ENCODE measurements at regions not wholly inside any gene's neighbourhood (a gene's known extent, or its start where the extent isn't known, plus 50 kb on each side); places are given as distances from the start of the nearest gene placed in this dataset.
"Not testable (repeated sequence)": the region's sequence is repeated elsewhere in the genome, so short reads cannot be mapped to it uniquely, and the experiment has no call there.

DNA sequence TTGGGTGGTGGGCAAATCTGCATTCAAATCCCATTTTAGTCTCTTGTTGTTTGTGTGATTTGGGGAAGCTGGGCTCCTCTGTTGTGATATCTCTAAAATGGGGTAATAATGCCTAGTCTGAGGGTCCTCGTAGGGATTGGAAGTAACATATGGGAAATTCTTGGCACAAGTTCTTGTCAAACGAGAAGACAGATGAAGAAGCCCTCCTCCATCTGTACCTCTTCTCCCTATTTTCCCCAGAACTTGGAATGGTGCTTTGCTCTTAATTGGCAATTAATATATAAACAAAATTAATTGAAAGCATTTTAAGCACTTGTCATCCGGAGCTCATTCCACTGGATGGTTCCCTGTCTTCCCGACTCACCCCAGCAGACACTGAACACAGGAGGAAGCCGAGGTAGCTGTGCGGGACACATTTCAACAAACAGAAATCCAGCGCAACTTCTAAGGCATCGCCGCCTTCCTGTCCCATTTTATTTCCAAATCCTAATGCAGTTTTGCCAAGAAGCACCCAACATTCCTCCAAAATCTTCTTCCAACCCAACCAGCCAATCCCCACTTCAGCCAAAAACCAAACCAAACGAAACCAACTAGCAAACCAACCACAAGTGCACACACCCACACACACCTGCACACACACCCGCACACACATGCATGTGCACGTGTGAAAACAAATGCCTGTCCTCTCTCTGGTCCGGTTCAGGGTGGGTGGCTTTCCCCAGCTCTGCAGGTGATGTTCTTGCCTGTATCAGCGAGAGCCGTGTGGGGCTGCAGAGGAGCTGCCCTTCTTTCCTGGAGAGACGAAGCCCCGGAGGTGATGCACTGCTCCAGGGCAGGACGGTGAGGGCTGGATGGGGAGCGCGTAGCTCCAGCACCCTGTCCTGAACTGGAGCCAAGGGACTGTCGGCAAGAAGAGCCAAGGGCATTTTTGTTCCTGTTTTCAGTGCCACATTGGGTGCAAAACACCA lies 100.8 kb upstream of the B3GAT1 start:
- no peak for DNase-seq (ENCODE audit: low spot score)

DNA sequence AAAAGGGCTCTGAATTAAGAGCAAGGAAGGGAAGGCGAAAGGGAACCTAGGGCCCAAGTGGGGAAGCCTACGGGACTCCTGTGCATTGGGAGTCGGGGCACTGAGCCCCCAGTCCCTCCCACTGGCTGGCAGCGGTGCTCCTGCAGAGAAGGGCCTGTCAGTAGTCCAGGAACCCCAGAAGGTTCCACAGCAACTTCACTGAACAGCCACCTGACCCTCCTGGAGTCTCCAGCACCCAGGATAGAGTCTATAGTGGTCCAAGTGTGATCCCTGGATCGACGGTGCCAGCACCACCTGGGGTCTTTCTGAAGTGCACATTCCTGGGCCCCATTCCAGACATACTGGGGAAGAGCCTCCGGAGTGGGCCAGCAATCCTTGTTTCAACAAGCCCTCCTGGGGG lies 100.0 kb upstream of the B3GAT1 start:
- DNase-seq (ENCODE audit: low spot score): no peak

DNA sequence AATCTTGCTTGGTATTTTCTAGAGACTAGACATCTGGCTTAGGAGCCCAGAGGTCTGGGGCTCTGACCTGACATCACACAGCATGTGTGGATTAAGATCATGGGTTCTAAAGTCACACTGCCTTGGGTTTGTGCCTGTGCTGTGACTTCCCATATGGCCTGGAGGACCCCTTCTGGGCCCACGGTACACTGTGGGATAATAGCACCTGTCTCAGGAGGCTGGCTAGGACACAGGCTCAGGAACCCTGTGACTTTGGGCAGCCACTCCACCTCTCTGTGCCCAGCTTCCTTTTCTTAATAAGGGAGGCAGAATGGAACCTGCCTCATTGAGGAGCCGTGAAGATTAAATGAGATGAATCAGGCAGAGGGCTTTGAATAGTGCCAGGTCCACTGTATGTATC lies 99.2 kb upstream of the B3GAT1 start:
- no peak for DNase-seq (ENCODE audit: low spot score)

DNA sequence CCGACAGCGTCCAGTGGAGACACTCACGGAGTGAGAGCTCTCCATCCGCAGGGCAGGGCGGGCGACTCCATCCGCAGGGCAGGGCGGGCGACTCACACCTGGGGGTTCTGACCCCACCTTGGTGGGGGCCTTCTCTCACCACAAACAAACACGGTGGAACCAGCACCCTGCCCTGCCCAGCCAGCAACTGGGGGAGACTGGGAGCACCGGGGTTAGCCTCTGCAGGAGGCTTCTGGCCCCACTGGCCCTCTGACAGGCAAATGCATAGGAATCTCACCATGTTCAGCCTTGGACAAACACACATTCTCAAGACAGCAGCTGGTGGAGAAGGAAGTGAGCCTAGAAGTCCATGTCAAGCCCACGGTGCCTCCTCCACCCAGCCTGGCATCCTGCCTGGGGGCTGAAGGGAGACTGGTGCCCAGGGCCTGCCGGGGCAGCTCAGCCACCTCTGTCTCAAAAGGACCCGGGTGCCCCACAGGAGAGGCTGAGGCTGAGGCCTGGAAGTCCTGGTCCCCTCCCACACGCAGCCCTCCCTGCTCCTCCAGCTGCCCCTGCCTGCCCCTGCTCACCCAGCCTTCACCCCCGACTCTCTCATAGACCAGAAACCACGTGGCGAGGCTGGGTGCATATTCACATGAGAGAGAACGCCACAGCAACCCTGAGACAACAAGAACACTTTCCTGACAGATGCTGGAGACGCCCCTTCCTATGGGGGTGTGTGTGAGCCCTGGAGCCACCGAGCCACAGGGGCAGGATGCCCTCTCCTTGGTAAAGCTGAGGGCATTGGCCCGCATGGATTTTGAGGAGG lies 98.4 kb upstream of the B3GAT1 start:
- DNase-seq (ENCODE audit: low spot score): no peak

DNA sequence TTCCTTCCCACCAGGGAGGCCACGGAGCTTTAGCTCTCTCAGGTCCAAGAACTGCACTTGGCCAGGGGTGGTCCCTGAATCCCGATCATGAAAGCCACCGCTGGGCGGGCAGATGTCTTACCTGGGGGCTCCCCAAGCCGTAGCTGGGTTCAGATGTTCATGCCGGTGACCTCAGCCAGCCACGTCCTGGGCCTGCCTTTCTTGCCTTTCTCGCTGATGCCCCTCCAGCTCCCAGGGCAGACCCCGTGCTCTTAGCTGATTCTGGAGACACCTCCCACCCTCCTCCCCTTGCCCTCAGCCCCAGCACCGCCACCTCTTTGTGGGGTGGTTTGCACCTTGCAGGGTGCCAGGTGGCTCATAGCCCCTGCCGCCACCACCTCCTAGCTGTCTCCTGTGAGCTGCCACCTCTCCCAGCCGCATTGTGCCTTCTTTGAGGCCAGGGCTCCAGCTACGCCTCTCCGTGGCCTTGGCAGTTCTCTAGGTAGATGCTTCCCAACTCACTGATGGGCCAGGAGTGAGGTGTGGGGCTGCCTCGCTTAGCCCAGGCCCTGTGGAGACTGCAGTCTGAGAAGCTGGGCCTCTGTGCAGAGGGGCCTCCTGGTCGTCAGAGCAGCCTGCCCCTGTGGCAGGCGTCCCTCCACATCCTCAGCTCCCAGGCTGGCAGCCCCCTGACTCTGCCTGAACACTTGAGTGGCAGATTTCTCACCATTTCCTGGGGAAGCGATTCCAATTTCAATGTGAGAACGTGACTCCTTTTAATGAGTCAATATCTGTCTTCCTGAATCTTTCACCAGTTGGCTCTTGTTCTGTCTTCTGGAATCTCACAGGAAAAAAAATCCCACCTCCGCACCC lies 97.6 kb upstream of the B3GAT1 start:
- DNase-seq (ENCODE audit: low spot score): no peak

DNA sequence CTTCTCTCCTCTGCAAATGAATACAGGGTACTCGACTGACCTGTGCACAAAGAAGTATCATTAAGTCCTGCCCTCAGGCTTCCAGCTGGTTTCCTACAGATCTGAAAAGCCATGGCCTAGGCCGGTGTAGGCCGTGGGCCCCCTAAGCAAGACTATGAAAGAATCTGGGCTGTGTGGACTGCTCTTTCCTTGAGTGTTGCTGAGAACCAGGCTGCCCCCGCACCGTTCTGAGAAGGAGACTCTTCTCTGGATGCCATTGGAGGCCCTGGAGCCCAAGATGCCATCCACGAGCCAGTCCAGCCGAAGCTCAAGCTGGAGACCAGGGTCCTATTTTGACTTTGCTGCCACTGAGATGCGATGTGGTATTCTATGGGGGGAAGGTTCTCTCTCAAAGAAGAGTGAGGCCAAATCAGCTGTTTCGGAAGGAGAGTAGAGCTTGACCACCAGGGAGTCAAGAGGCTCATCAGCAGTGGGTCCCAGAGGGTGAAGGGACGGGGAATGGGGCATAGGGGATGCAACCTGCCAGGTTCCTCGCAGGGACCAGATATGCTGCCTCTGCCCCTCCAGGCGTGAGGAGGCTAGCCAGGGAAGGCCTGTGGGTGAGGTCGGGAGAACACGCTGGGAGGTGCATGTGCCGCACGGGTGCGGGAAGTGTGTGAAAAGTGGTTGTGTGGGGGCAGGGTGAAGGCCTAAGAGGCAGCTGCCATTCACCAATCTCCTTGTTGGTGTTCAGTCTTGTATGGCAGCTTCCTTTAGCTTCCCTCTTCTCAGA lies 96.4 kb upstream of the B3GAT1 start:
- no peak for DNase-seq (ENCODE audit: low spot score)

DNA sequence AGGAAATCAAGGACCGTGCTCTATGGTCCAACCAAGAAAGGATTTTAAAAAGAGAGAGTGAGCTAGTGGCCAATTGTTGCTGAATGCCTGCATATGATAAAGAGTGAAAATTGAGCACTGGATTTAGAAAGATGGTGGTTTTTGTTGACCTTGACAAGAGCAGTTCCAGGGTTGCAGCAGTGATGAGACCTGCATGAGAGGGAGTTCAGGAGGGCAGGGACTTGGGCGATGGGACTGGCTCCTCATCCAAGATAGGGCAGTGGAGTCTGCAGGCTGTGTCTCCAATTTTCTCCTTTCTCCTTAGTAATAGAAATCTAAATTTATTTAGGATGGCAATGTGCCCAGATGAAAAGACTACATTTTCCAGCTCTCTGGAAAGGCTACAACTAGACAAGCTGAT lies 94.0 kb upstream of the B3GAT1 start:
- no peak for DNase-seq (ENCODE audit: low spot score)

DNA sequence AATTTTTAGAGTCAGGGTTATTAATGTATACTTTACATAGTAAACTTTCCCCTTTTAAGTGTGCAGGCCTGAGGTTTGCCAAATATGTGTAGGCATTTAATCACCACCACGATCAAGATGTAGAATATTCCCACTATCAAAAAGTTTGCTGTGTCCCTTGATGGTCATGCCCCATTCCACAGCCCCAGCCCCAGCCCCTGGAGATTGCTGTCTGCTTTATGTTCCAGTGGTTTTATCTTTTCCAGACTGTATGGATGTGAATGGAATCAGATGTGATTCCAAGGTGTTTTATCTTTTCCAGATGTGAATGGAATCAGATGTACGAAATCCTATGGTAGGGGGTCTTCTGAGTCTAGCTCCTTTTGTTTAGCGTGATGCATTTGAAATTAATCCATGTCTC lies 93.1 kb upstream of the B3GAT1 start:
- DNase-seq (ENCODE audit: low spot score): no peak

DNA sequence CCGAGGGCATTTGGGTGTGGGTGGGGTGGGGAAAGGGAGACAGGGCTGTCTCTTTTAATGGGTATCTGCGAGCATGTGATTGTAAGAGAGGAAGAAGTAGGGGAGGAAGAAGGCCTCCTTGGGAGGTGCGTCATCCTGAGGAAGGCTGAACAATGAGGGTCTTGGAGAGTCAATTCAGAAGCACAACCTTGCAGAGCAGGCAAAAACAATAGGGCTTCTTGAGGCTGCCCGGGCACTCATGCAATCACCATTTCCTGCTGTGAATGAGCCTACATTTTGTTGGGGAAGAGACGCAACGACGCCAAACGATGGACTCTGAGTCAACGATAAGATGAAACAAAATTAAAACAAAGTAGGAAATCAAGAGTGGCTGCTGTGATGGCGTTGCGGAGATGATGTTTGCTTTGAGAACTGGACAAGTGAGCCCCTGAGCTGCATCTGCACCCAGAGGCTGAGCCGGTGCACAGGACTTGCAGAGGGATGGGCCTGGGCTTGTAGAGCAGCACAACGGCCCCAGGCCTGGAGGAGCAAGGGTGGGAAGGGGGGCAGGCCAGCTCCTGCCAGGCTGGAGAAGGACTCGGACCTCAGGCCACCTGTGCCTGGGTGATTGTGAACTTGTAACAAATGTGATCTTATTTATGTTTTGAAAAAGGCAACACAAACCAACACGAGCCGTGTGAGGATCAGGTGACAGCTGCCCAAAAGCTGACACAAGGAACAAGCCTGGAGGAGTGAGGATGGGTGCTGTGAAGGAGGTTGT lies 92.3 kb upstream of the B3GAT1 start:
- no peak for DNase-seq (ENCODE audit: low spot score)

DNA sequence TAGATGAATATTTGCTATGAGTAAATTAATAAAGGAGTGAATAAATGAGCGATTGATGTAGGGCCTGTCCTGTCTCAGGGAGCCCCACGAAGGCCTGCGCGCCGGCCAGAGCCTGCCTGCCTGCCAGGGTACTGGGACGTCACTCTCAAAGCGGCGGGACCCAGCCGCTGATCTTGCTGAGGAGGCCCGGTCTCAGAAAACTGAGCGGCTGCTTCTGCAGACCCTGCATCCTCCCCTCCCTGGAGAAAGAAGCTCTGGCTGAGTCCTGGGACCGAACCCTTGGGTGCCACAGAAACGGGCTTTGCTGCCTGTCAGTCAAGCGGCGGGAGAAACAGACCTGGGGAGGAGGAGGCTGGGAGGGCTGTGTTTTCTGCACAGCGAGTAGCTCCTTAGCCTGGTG lies 91.6 kb upstream of the B3GAT1 start:
- DNase-seq (ENCODE audit: low spot score): no peak

DNA sequence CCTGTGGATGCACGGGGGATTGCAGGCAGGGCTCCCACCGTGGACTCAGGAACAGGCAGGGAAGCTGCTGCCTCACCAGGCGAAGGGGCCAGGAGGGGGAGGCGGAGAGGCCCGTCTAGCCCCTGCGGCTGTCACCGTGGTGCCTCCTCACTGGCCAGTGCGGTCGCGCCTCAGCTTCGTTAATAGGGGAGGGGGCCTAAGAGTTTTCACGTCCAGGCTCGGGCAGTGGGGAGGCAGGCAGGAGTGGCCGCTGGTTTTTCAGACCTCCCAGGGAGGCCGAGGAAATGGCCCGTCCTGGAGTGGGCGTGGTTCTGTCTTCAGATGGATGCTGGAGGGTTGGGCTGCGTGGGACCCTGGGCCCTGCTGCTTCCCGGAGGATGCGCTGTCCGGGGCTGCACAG lies 91.1 kb upstream of the B3GAT1 start:
- DNase-seq (ENCODE audit: low spot score): no peak

DNA sequence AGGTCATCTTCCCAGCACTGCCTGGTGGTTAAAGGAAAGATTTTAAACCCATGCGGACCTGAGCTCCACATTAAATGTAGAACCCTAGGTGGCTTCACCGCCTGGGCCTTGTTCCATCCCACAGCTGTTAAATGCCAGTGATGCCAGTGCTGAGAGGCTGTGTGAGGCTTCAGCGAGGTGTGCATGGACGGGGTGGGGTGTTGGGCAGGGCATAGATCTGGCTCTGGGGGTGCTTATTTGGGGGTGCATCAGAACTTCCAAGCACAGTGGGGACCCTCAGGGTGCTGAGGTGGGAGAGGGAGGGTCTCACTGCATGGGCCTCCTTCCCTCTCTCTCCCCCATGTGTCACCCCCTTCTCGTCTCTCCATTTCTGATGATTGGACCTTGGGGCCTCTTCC lies 90.1 kb upstream of the B3GAT1 start:
- no peak for DNase-seq (ENCODE audit: low spot score)

DNA sequence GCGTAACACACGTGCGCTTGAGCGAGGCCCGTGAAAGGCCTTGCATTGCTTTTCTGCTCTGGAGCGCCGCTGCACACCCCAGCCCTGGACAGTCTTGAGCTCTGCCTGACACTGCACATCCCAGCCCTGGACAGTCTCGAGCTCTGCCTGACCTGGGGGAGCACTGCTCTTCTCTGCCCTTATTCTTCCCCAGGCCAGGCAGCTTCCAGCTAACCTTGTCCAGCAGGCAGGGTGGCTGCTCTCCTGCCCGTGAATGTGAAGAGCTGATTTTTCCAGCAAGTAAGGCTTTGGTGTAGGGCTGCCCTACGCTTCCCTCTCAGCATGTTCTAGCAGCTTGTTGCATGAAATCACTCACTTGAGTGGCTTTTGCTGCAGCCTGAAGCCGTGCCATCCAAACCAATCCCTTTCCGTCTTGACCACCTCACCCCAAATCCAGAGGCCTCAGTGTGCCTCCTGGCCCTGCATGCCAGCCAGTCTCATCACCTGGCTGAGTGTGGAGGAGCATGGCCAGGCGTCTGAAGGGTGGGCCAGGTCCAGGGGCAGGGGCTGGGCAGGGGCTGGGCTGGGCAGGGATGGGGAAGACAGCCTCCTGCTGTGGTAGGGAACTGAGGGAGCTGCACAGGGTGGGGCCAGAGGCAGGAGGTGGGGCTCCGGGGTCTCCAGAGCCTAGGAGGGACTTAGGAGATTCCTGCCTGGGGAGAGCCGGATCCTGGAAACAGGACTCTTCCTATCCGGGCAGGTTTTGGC lies 89.5 kb upstream of the B3GAT1 start:
- no peak for DNase-seq (ENCODE audit: low spot score)

DNA sequence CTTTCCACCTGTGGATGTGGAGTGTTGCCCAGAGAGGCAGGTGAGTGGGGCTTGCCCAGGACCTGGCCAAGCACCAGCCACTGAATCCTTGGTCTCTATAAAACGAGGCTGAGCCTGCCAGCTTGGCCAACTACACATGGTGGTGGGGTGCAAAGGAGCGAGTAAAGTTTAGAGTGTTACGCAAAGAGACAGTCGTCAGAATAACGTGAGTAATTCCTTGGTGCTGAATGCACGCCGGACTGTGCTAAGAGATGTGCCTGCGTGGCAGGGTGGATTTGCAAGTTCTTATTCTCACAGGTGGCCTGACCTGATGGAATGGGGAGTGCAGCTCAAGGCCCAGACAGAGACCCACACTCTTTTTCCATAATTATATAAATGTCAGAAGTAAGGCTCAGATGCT lies 88.6 kb upstream of the B3GAT1 start:
- DNase-seq (ENCODE audit: low spot score): no peak

DNA sequence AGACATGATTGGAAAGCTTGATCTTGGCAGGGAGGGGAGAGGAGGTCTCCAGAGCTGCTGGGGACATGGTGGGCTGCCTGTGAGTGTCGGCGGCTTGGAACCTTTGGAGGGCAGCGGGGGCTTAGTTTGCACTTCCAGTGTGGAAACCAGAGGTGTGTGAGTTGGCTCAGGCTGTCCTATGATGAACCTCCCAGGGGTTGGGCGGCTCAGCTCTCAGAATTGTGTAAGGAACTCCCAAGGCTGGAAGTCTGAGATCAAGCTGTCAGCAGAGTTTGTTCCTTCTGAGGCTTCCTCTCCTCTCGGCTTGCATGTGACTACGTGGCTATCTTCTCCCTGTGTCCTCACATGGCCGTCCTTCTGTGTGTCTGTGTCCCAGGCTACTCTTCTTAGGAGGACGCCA lies 87.9 kb upstream of the B3GAT1 start:
- no peak for DNase-seq (ENCODE audit: low spot score)

DNA sequence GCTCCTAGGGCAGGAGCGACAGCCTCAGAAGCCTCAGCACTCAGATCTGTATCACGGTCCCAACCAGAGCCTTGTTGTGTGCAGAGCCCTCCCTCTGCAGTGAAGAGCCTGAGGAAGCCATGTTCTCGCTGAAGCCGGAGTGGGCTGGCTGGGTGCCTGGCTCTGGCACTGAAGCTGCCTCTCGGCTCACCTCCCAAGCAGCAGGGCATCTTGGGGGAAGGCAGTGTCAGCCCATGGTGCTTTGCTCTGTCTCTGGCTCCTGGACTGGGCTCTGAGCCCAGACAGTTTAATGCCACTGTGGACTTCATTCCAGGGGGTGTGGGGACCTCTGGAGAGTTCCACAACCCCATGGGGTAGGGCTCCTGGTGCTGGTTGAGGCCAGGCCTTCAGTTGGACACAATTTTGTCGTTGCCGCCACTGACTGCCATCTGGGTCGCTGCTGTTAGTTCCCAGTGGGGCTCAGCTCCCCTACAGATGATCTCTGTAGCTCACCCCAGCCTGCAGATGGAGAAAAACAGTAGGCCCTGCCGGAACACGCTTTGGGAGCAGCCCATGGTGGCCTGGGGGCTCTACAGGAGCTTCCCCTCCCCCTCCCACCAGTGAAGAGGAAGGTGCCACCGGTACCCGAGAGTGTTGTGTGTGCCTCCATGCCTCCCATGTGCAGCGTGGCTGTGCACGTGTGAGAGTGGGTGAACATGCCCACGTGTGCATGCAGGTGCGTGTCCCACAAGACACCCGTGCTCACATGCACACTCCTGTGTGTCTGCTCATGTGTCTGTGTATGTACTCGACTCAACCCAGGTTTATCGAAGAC lies 86.5 kb upstream of the B3GAT1 start:
- DNase-seq (ENCODE audit: low spot score): no peak

DNA sequence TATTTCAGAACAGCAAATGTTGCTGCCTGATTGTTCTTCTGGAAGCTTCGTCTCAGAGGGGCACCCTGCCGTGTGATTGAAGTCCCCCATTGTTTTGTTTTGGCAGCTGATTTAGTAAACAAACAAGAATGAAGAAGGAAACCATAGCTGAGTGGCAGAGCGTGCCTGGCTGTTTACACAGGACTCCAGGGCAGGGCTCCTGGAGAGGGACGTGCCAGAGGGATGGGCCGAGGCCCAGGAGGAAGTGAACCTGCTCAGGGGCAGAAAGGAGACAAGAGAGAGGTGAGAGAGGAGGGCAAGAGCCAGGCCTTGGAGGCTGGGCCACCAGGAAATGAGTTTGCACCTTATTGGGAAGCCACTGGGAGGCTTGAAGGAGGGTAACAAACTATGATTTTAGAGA lies 85.5 kb upstream of the B3GAT1 start:
- no peak for DNase-seq (ENCODE audit: low spot score)

DNA sequence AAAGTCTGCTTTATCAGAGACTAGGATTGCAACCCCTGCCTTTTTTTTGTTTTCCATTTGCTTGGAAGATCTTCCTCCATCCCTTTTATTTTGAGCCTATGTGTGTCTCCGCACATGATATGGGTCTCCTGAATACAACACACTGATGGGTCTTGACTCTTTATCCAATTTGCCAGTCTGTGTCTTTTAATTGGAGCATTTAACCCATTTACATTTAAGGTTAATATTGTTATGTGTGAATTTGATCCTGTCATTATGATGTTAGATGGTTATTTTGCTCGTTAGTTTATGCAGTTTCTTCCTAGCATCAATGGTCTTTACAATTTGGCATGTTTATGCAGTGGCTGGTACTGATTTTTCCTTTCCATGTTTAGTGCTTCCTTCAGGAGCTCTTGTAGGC lies 84.0 kb upstream of the B3GAT1 start:
- not testable (repeated sequence) for DNase-seq (ENCODE audit: low spot score)

DNA sequence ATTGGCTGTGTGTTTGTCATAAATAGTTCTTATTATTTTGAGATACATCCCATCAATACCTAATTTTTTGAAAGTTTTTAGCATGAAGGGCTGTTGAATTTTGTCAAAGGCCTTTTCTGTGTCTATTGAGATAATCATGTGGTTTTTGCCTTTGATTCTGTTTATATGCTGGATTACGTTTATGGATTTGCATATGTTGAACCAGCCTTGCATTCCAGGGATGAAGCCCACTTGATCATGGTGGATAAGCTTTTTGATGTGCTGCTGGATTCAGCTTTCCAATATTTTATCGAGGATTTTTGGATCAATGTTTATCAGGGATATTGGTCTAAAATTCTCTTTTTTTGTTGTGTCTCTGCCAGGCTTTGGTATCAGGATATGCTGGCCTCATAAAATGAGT lies 82.4 kb upstream of the B3GAT1 start:
- DNase-seq (ENCODE audit: low spot score): not testable (repeated sequence)

Data from hepatic stellate cell (primary cell).